GM19467 (cell line): ENCODE measurements at regions not wholly inside any gene's neighbourhood (a gene's known extent, or its start where the extent isn't known, plus 50 kb on each side); places are given as distances from the start of the nearest gene placed in this dataset.

ENCODE experiments used
- ATAC-seq: cut with Tn5 transposase; IDR thresholded peaks from one replicate; pipeline ENCODE4 v1.9.1; 2021; ENCODE audit warnings: mild to moderate bottlenecking, moderate library complexity; ENCODE audit not compliant: unreplicated experiment

GRCh38 chr20:6501061-6501460 lies 266.4 kb upstream of the BMP2 start:
- ATAC-seq = no peak

- ATAC-seq = no peak
These were observed 267.9 kb upstream of the BMP2 start for GRCh38 chr20:6499566-6499965.

- ATAC-seq = no peak
These were observed 270.6 kb upstream of the BMP2 start for GRCh38 chr20:6496874-6497273.

GRCh38 chr20:6495907-6496306 lies 271.6 kb upstream of the BMP2 start:
- no peak for ATAC-seq

DNA sequence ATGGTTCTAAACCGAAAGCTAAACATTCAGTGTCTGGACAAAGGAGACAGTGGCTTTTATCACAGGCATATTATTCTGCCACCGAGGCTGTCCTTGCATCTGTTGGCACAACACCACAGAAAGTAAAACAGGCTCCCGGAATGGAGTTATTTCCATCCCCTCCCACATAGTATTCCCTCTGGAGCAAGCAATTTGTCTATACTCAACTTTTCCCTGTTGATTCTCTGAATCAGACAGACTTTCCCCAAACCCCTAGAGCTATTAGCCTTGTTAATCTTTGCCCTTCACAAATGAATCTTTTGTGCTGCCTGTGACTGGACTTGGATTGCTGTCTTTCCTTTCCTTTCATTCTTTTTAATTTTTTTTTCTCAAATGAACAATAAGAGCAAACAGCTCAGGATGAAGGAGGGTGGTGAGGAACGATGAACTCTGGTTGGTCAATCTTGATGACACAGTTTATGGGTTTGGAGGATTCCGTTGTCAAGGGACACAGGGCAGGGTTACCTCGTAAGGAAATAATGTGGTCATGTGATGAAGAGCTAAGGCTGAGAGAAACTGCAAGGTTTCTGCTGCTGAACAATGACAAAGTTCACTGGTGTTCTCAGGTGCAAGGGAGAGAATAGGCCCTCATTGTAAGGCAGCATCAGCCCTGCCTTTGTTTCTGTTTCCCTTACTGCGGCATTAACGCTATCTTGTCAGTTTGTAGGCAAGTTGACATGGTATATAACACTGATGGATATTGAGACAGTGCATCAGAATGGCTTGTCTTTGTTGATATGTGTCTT lies 275.0 kb upstream of the BMP2 start:
- no peak for ATAC-seq

DNA sequence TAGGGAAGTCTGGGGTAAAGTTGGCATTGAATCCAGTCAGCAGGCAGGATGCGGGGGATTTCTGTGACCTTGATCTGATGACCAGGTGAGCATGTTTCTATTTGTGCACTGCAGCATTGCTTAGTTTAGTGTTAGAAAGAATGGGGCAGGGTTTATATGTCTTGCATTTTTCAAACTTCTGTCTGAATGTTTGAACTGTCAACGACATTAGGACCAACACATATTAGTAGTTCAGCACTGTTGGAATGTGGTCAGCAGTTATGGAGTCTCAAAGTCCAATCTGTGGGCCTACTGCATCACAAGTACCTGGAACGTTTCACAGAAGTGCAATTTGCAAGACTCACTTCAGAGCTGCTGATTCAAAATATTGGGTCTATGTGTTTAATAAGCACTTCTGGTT lies 276.6 kb upstream of the BMP2 start:
- ATAC-seq = no peak

DNA sequence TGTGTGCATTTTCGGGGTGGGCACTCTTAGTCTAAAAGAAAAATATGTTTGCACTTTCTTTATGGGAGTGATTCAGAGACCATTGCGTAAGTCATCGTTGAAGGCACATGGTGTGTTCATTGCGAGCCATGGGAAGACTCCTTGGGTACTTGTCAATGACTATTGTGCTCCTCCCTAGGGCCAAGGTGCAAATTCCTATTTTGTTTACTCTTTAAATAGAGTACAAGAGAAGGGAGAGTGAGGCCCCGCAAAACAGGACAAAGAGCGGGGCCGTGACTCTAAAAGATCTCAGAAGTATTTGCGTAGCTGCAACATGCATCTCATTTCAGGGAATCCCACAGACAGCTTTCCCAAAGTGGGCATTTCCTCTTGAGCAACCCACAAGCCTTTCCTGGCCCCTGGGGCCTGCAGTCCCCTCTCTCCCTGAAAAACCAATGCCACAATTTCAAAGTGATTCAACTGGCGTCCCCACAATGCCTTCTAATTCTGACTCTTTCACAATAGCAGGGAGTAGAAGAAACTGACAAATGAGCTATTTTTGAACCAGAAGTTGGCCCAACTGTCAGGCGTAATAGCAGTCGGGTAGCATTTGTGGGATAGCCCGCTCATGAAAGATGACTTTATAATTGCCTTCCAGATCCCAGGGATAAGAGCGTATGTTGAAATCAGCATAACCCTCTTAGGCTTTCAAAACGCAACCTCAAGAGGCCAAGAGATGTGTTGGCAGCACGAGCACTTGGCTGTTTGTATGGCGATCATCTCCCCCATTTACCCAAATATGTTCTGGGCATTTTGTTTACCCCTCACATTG lies 277.9 kb upstream of the BMP2 start:
- ATAC-seq = no peak

GRCh38 chr20:6485351-6485750 lies 282.1 kb upstream of the BMP2 start:
- no peak for ATAC-seq

DNA sequence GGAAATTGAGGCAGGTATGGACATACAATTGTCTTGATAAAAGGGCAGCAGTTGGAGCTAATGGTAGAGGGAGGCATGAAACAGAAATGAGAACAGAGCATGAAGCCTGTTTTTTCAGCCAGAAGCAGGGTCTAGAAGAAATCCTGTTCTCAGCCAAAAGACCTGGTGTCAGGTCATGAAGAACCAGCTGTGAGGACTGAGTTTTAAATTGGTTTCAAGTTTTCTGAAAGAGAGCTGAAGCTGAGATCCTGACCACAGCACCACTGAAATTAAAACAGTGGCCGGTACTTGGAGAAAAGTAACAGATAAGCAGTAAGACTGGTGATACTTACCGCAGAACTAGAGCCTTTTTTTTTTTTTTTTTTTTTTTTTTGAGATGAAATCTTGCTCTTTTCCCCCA lies 283.8 kb upstream of the BMP2 start:
- ATAC-seq = no peak

DNA sequence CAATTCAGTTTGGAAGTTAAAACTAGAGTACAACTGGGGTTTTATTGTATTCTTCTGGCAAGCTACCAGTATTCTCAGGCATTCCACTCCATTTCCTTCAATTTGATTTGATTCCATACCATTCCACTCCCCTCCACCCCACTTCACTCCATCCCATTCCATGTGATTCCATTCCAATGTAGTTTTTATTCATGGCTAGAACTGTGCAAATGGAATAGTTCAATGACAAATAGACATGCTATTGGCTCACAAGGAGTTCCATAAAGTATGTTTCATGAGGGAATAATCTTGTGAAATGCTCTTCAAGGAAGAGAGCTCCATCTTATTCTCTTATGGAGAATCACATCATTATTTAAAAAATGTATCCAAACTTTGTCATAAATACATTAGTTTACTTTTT lies 285.0 kb upstream of the BMP2 start:
- no peak for ATAC-seq

DNA sequence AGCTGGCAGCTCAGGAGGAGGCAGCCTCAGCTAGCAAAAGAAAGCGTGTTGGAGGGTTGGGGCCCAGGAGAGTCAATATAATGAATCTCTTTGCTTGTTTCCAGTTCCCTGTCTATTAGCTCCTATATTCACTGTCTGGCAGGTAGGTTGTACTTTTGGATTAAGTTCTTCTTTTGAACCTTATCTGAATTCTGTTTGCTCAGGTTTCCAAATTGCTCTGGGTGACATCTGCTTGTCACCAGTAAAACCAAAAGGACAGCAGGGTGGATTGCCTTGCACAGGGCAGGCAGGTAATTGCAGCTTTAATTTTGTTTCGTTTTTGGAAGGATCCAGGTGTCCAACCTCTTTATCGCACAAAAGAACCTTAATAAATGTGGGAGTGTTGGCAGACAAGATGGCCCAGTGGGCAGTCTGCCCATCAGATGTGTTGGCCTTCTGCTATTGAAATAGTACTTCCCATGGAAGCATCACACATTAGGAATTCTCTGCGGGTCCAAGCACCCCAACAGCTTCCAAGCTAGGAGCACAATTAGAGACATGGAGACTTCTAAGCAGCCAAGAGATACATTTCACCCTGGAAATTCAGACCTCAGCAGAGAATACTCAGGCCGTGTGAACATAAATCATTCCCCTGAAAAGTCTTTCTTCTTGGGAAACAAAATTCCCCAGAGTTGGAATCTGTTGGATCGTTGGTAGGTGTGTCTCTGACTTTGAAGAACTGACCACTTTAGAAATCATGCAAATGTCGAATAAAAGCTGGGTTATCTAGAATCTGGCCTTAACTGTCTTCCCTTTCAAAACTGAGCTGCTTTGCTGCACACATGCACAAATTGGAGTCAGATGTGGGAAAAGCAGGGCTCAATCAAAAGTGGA lies 286.9 kb upstream of the BMP2 start:
- no peak for ATAC-seq

DNA sequence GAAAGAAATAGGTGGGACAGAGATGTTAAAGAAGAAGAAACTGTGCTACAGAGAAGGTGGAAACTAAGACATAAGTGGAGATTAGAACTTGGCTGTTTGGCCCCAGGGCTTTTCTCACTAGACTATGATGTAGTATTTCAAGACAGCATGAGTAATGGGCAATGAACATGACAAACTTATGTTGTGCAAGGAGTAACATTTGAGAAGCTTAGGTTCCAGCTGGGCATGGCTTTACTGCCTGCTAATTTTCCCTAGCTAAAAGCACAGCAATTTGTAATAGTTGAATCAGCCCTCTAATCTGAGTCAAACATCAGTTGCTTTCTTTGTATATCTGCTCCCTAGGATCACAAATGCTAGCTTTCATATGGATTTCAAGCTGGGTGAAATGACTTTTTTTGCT lies 294.3 kb upstream of the BMP2 start:
- ATAC-seq = no peak

DNA sequence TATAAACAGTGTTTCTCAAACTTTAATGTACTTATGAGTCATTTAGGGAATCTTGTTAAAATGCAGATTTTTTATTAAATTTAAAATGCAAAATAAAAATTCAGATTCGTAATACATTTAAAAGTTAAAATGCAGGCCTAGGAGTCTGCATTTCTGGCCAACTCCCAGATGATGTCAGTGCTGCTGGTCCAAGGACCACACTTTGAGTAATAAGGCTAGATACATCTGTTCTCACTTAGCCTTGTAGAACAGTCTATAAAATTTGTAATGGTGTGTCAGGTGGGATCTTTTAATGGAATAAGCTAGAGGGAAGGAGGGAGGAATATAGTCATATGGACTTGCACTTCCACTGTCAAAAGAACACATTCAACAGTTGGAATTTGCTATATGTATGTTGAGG lies 295.6 kb upstream of the BMP2 start:
- no peak for ATAC-seq

DNA sequence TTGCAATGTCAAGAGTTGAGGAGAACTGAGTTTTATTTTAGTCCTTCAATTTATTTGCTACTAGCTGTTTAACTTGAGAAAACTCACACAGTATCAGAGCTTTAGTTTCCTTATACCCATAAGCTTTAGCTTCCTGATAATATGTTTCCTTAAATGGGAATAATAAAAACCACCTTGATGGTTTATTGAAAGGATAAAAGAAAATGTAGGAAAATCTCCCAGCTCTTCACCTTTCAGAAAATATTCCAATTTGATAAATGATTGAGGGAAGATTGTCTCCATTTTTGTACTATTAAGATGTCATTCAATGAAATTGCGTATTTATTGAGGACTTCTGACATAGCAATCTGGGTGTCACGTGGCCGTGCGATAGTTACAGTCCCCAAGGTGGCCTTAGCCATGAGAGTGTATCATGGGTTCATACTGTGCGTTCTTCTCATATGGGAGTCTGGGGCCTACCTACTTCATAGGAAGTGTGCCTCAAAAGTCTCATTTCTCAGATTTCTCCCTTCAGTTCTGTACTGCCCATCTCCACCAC lies 296.3 kb upstream of the BMP2 start:
- no peak for ATAC-seq

DNA sequence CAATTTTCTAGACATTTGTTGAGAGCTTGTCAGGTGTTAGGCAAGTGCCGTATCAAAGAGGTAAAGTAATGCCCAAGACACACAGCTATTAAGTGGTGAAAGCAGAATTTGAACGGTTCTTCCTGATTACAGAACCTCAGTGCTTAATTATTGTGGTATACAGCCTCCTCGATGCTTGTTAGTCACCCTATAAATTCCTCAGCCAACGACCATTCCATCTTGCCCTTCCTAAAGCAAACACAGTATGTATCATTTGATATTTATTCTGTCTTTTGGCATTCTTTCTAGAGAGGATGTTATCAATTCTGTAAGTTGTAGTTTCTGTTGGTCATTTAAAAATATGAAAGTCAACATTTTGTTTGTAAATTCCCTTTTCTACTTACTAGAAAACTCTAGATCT lies 297.8 kb upstream of the BMP2 start:
- ATAC-seq = no peak

DNA sequence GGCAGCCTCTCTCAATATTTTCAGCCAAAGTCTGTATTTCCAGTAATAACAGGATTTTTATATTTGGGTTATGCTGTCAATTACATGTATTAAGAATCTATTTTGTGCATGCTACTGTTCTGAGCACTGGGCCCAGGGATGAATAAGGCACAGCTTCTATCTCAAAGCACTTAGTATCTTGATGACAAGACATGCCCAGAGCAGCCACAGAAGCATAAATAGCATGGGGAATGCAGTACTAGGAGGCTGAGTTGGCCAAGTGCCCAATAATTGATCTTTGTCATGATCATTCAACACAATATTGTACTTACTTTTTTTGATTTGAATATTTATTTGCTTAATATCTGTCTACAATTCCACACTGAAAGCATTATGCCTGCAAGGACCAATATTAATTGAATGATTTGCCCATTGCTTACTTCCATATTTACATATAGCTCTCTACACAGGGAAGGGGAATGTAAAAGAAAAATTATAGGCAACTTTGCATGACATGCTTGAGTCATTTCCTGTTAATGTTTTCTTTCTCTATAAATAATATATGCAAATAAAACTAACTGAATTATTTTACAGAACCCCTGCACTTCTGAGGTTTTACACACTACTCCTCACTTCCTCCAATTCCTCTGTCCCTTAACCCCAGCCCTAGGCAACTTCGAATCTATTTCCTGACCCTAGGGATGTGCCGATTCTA lies 298.9 kb upstream of the BMP2 start:
- no peak for ATAC-seq

DNA sequence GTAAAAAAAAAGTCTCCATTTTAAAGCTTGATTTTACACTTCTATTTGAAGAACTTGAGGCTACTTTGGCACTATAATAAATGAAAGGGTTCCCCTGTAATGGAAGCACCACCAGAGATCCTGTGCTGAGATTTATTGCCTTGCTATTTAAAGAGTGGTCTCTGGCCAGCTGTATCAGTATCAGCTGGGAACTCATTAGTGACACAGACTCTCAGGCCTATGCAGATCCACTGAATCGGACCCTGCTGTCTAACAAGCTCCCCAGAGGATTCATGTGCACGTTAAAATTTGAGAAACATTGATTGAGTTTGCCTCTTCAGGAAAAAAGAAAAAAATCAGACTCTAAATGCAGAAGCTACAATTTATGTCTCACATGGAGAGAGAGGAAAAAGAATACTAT lies 299.9 kb upstream of the BMP2 start:
- no peak for ATAC-seq

- no peak for ATAC-seq
These were observed 301.2 kb upstream of the BMP2 start for GRCh38 chr20:6466075-6466810.

DNA sequence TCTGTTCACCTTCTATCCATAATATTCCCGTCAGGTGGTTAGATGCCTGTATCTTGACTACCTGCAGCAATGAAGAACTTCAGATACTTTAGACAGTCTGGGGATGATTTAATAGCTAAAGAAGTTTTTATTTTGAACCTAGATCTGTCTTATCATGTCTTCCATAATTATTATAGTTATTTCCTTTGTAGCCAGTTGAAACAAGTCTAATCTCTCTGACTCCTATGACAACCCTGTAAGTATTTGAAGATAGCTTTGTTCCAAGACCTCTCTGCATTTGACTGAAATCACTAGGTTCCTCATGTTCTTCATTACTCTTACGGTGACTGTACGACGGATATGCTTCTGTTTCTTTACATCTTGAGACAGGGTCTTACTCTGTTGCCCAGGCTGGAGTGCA lies 316.6 kb upstream of the BMP2 start:
- no peak for ATAC-seq

DNA sequence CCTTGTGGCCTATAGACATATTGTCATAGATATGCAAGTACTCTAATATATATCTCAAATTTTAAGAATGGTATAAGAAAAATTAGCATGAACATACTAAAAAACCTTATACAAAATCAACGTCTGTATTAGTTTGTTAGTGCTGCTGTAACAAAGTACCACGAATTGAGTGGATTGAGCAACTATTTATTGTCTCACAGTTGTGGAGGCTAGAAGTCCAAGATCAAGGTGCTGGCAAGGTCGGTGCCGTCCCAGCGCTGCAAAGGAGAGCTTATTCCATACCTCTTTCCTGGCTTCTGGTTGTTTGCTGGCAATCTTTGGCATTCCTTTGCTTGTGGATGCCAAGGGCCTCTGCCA lies 317.6 kb upstream of the FERMT1 start:
- ATAC-seq = no peak
